CD14-positive monocyte (primary cell): ENCODE measurements at regions not wholly inside any gene's neighbourhood (a gene's known extent, or its start where the extent isn't known, plus 50 kb on each side); places are given as distances from the start of the nearest gene placed in this dataset.

Experiments used
- DNase-seq, 3 donors: peaks; one replicate each; pipeline ENCODE4 v3.0.0-alpha.2; 2011 to 2022
- H2AFZ ChIP-seq: 2 replicates; pipeline ENCODE4 v1.6.0; 2012; ENCODE audit warnings: mild to moderate bottlenecking, low read depth, low read length, inconsistent platforms; ENCODE audit not compliant: insufficient read depth, poor library complexity, severe bottlenecking
- H3K27ac ChIP-seq, 2 donors: 1 replicate in 1 of 2; 2 replicates in 1 of 2; pipeline ENCODE4 v1.5.1; 2012 to 2013; ENCODE audit warnings: low read length in 2 of 2, control low read depth in 1 of 2, inconsistent platforms in 1 of 2, low read depth in 1 of 2, mild to moderate bottlenecking in 1 of 2
- H3K27me3 ChIP-seq, 2 donors: one replicate each; pipeline versions ENCODE4 v1.6.0 to v1.6.1; 2011 to 2013; ENCODE audit warnings: low read length in 2 of 2; ENCODE audit not compliant: control insufficient read depth in 2 of 2, insufficient read depth in 2 of 2
- H3K36me3 ChIP-seq, 2 donors: replicated peaks in 1 of 2; 1 replicate in 1 of 2; 2 replicates in 1 of 2; pipeline versions ENCODE4 v1.5.1 to v1.6.1; 2012 to 2013; ENCODE audit warnings: low read length in 2 of 2, control low read depth in 1 of 2, inconsistent platforms in 1 of 2, mild to moderate bottlenecking in 1 of 2; ENCODE audit not compliant: insufficient read depth in 2 of 2, control insufficient read depth in 1 of 2
- H3K4me1 ChIP-seq, 2 donors: 1 replicate in 1 of 2; 2 replicates in 1 of 2; pipeline versions ENCODE4 v1.5.1 to v1.6.1; 2012 to 2013; ENCODE audit warnings: low read length in 2 of 2, control low read depth in 1 of 2, inconsistent platforms in 1 of 2, mild to moderate bottlenecking in 1 of 2, moderate library complexity in 1 of 2; ENCODE audit not compliant: insufficient read depth in 2 of 2, control insufficient read depth in 1 of 2
- H3K4me2 ChIP-seq: replicated peaks from 2 replicates; pipeline ENCODE3; 2012; ENCODE audit warnings: low read length, moderate library complexity, mild to moderate bottlenecking; ENCODE audit not compliant: poor library complexity, severe bottlenecking; ENCODE audit errors: extremely low read depth
- H3K4me3 ChIP-seq, 3 experiments: fragments of 200-600 bp in 1 of 3; sonication (generic) in 1 of 3; replicated peaks in 1 of 3; 1 replicate in 2 of 3; 2 replicates in 1 of 3; pipeline ENCODE4 v1.5.1; 2011 to 2013; ENCODE audit warnings: low read length in 3 of 3, mild to moderate bottlenecking in 3 of 3, control low read depth in 2 of 3, low read depth in 2 of 3, inconsistent platforms in 1 of 3, moderate library complexity in 1 of 3
- H3K79me2 ChIP-seq: 2 replicates; pipeline ENCODE4 v1.6.0; 2012; ENCODE audit warnings: mild to moderate bottlenecking, control low read depth, inconsistent platforms, low read length, moderate library complexity; ENCODE audit not compliant: insufficient read depth
- H3K9ac ChIP-seq: 2 replicates; pipeline ENCODE4 v1.6.0; 2017; ENCODE audit warnings: low read length, mild to moderate bottlenecking; ENCODE audit not compliant: insufficient read depth, poor library complexity, severe bottlenecking
- H3K9me3 ChIP-seq, 2 donors: replicated peaks in 1 of 2; 1 replicate in 1 of 2; 2 replicates in 1 of 2; pipeline versions ENCODE4 v1.5.1 to v1.6.1; 2012 to 2013; ENCODE audit warnings: low read length in 2 of 2, control low read depth in 1 of 2; ENCODE audit not compliant: control insufficient read depth in 1 of 2, insufficient read depth in 1 of 2
- H4K20me1 ChIP-seq: 2 replicates; pipeline ENCODE4 v1.6.0; 2012; ENCODE audit warnings: mild to moderate bottlenecking, low read length, control low read depth, moderate library complexity; ENCODE audit not compliant: insufficient read depth
- H3K27ac Mint-ChIP-seq, 7 donors: one replicate each; pipeline ENCODE4 v1.8.0; 2020; ENCODE audit warnings: mild to moderate bottlenecking in 7 of 7, mixed read lengths in 7 of 7, moderate library complexity in 6 of 7, inconsistent platforms in 2 of 7
- H3K27me3 Mint-ChIP-seq, 3 donors: one replicate each; pipeline ENCODE4 v1.8.0; 2021 to 2022; ENCODE audit warnings: low read depth in 3 of 3, mild to moderate bottlenecking in 3 of 3, mixed read lengths in 3 of 3, moderate library complexity in 3 of 3, inconsistent platforms in 1 of 3
- H3K36me3 Mint-ChIP-seq, 2 donors: one replicate each; pipeline ENCODE4 v1.8.0; 2020; ENCODE audit warnings: mixed read lengths in 2 of 2, inconsistent platforms in 1 of 2, mild to moderate bottlenecking in 1 of 2
- H3K4me1 Mint-ChIP-seq: one replicate; pipeline ENCODE4 v1.8.0; 2020; ENCODE audit warnings: mild to moderate bottlenecking, mixed read lengths
- H3K4me3 Mint-ChIP-seq, 2 donors: one replicate each; pipeline ENCODE4 v1.8.0; 2020; ENCODE audit warnings: mild to moderate bottlenecking in 2 of 2, mixed read lengths in 2 of 2, moderate library complexity in 1 of 2
- H3K9me3 Mint-ChIP-seq, 7 donors: one replicate each; pipeline ENCODE4 v1.8.0; 2020 to 2022; ENCODE audit warnings: mixed read lengths in 7 of 7, mild to moderate bottlenecking in 6 of 7, moderate library complexity in 6 of 7, inconsistent platforms in 2 of 7
- WGBS: methylation state at CpG from one replicate; pipeline ENCODE4 v1.1.5; 2013; ENCODE audit warnings: missing lambda C conversion rate; ENCODE audit not compliant: insufficient coverage; 5-methylcytosine and 5-hydroxymethylcytosine counted together
- intact Hi-C, 2 donors: fragments of 100-400 bp; cut with micrococcal nuclease; formaldehyde crosslinking; loops; one replicate each; pipeline versions ENCODE4 v1.15.0 to v1.15.1; 2023
- TF ChIP-seq, protein P1 (sequence below): fragments of 200-600 bp; IDR thresholded peaks from one replicate; pipeline ENCODE4 v1.8.0; 2022; ENCODE audit warnings: antibody characterized with exemption, mild to moderate bottlenecking

GRCh38 chr4:58760737-58761136 is 1650.6 kb upstream of the IGFBP7 start:
- no peak overlapping the region for H3K4me2 ChIP-seq
- Mint-ChIP-seq H3K27me3 (no peaks in the 10 kb centered on the region), H3K27ac (no peak overlapping the region), H3K9me3 (no peaks in the 10 kb centered on the region), H3K36me3 (no peaks in the 10 kb centered on the region), H3K4me1 (no peaks in the 10 kb centered on the region), H3K4me3 (no peak overlapping the region)
- H3K36me3 ChIP-seq, result no peaks in the 10 kb centered on the region
- H4K20me1 ChIP-seq, result no peaks in the 10 kb centered on the region
- intact Hi-C loops, result no loop called here
- H3K27me3 ChIP-seq, result no peaks in the 10 kb centered on the region
- H3K27ac ChIP-seq, result no peak overlapping the region
- H3K9ac ChIP-seq, result no peak overlapping the region
- no peaks in the 10 kb centered on the region for H3K9me3 ChIP-seq
- no peaks in the 10 kb centered on the region for H3K4me1 ChIP-seq
- H2AFZ ChIP-seq, result no peak overlapping the region
- no peaks in the 10 kb centered on the region for H3K79me2 ChIP-seq
- DNase-seq, result no peak
- TF ChIP-seq, protein P1, sequence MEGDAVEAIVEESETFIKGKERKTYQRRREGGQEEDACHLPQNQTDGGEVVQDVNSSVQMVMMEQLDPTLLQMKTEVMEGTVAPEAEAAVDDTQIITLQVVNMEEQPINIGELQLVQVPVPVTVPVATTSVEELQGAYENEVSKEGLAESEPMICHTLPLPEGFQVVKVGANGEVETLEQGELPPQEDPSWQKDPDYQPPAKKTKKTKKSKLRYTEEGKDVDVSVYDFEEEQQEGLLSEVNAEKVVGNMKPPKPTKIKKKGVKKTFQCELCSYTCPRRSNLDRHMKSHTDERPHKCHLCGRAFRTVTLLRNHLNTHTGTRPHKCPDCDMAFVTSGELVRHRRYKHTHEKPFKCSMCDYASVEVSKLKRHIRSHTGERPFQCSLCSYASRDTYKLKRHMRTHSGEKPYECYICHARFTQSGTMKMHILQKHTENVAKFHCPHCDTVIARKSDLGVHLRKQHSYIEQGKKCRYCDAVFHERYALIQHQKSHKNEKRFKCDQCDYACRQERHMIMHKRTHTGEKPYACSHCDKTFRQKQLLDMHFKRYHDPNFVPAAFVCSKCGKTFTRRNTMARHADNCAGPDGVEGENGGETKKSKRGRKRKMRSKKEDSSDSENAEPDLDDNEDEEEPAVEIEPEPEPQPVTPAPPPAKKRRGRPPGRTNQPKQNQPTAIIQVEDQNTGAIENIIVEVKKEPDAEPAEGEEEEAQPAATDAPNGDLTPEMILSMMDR, result no peak
- H3K4me3 ChIP-seq, result no peak overlapping the region

DNA sequence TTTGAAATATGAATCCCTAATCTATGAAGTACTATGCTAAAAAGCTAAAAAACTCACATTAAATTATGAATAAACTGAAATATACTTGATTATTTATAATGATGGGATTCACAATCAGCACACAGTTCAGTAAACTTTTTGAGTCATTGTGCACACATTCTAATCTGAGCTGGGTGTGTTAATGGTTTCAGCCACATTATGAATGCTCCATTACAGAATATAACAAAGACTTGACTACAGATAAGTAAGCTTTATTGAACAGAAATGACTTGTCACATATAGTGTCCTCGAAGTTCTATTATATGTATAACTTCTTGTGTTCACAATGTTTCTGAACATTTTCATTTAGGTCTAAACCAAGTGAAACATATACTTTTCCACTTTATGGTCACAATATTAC is 1649.9 kb upstream of the IGFBP7 start:
- H3K9ac ChIP-seq, result no peak overlapping the region
- no peaks in the 10 kb centered on the region for H3K36me3 Mint-ChIP-seq
- H3K27me3 ChIP-seq, result no peaks in the 10 kb centered on the region
- TF ChIP-seq, protein P1, result no peak
- no peaks in the 10 kb centered on the region for H3K36me3 ChIP-seq
- no peak for DNase-seq
- no peak overlapping the region for H3K27ac ChIP-seq
- no peaks in the 10 kb centered on the region for H3K9me3 Mint-ChIP-seq
- H3K27me3 Mint-ChIP-seq, result no peaks in the 10 kb centered on the region
- H3K4me3 ChIP-seq, result no peak overlapping the region
- intact Hi-C loops, result no loop called here
- no CpG with 5 or more reads among the region's 1 CpG for WGBS
- no peak overlapping the region for H3K4me2 ChIP-seq
- H3K27ac Mint-ChIP-seq, result no peak overlapping the region
- no peak overlapping the region for H3K4me3 Mint-ChIP-seq
- H4K20me1 ChIP-seq, result no peaks in the 10 kb centered on the region
- H2AFZ ChIP-seq, result no peak overlapping the region
- no peaks in the 10 kb centered on the region for H3K79me2 ChIP-seq
- no peaks in the 10 kb centered on the region for H3K9me3 ChIP-seq
- H3K4me1 Mint-ChIP-seq, result no peaks in the 10 kb centered on the region
- no peaks in the 10 kb centered on the region for H3K4me1 ChIP-seq
